ELF-1 (cell line): ENCODE measurements at regions not wholly inside any gene's neighbourhood (a gene's known extent, or its start where the extent isn't known, plus 50 kb on each side); places are given as distances from the start of the nearest gene placed in this dataset.
A peak's percentile ranks its signal among the peaks of the same experiment; 100 is the strongest.

Experiments used
- DNase-seq: peaks from one replicate; pipeline ENCODE4 v3.0.0-alpha.2; 2016; ENCODE audit warnings: low read depth, low spot score

GRCh38 chr10:78247266-78247665 is 213.6 kb downstream of the RPS24 start:
- DNase-seq = no peak

- DNase-seq = no peak
These were observed 214.2 kb downstream of the RPS24 start for GRCh38 chr10:78247821-78248220.

GRCh38 chr10:78248651-78249464 is 215.2 kb downstream of the RPS24 start:
- DNase-seq = no peak

- no peak for DNase-seq
These were observed 216.0 kb downstream of the RPS24 start for GRCh38 chr10:78249690-78250089.

GRCh38 chr10:78250313-78251015 is 216.8 kb downstream of the RPS24 start:
- no peak for DNase-seq

GRCh38 chr10:78251016-78251385 is 217.3 kb downstream of the RPS24 start:
- DNase-seq = no peak

GRCh38 chr10:78252286-78252685 is 218.6 kb downstream of the RPS24 start:
- DNase-seq = no peak

GRCh38 chr10:78253063-78253853 is 219.6 kb downstream of the RPS24 start:
- DNase-seq = no peak

- DNase-seq = no peak
These were observed 220.3 kb downstream of the RPS24 start for GRCh38 chr10:78254013-78254412.

- peak; percentile 8 for DNase-seq
These were observed 221.6 kb downstream of the RPS24 start for GRCh38 chr10:78255214-78255613.

GRCh38 chr10:78255796-78256638 is 222.4 kb downstream of the RPS24 start:
- peak; percentile 86 for DNase-seq

GRCh38 chr10:78258323-78259030 is 224.8 kb downstream of the RPS24 start:
- DNase-seq = no peak

- no peak for DNase-seq
These were observed 225.7 kb downstream of the RPS24 start for GRCh38 chr10:78259391-78259790.

- DNase-seq = peak; percentile 82
These were observed 226.5 kb downstream of the RPS24 start for GRCh38 chr10:78260141-78260540.

- no peak for DNase-seq
These were observed 227.0 kb downstream of the RPS24 start for GRCh38 chr10:78260680-78261079.

- DNase-seq = no peak
These were observed 227.6 kb downstream of the RPS24 start for GRCh38 chr10:78261291-78261690.

GRCh38 chr10:78262860-78263259 is 229.2 kb downstream of the RPS24 start:
- no peak for DNase-seq

GRCh38 chr10:78263521-78263988 is 229.9 kb downstream of the RPS24 start:
- DNase-seq = no peak

GRCh38 chr10:78264361-78264760 is 230.7 kb downstream of the RPS24 start:
- no peak for DNase-seq

GRCh38 chr10:78266741-78267469 is 233.2 kb downstream of the RPS24 start:
- DNase-seq = no peak
